Stimulated activated naive CD8-positive, alpha-beta T cell treated with anti-CD3 and anti-CD28 coated beads, Interleukin-15, Interleukin-2, amounts not matched to agents 100 U/mL and 50 U/mL, for 24 hours (primary cell): ENCODE measurements at regions not wholly inside any gene's neighbourhood (a gene's known extent, or its start where the extent isn't known, plus 50 kb on each side); places are given as distances from the start of the nearest gene placed in this dataset.
"Not testable (repeated sequence)": the region's sequence is repeated elsewhere in the genome, so short reads cannot be mapped to it uniquely, and the experiment has no call there.

Experiments
- ATAC-seq: fragments of 150-1000 bp; cut with Tn5 transposase; one replicate; pipeline ENCODE4 v1.10.0; 2021
- DNase-seq: peaks from one replicate; pipeline ENCODE4 v3.0.0; 2021

GRCh38 chr10:84571146-84571545 is 242.8 kb downstream of the CCSER2 start:
- DNase-seq, result no peak
- no peak for ATAC-seq

- DNase-seq, result no peak
Observed at GRCh38 chr10:84574102-84574501, 245.7 kb downstream of the CCSER2 start.

GRCh38 chr10:84581976-84582375 is 253.6 kb downstream of the CCSER2 start:
- no peak for ATAC-seq

More at GRCh38 chr10:84574102-84574501, 245.7 kb downstream of the CCSER2 start:
- no peak for ATAC-seq

GRCh38 chr10:84583501-84583900 is 255.1 kb downstream of the CCSER2 start:
- DNase-seq, result no peak
- ATAC-seq, result peak; percentile 11

More at GRCh38 chr10:84581976-84582375, 253.6 kb downstream of the CCSER2 start:
- no peak for DNase-seq

GRCh38 chr10:84587789-84588188 is 259.4 kb downstream of the CCSER2 start:
- ATAC-seq (no peak), DNase-seq (no peak)

- no peak for ATAC-seq
- DNase-seq, result no peak
Observed at GRCh38 chr10:84588426-84588825, 260.0 kb downstream of the CCSER2 start.

- no peak for ATAC-seq
- no peak for DNase-seq
Observed at GRCh38 chr10:84588971-84589370, 260.6 kb downstream of the CCSER2 start.

- no peak for ATAC-seq
- DNase-seq, result no peak
Observed at GRCh38 chr10:84589526-84590205, 261.3 kb downstream of the CCSER2 start.

GRCh38 chr10:84590327-84591193 is 262.2 kb downstream of the CCSER2 start:
- no peak for DNase-seq
- no peak for ATAC-seq

- DNase-seq, result no peak
Observed at GRCh38 chr10:84593506-84593905, 265.1 kb downstream of the CCSER2 start.

GRCh38 chr10:84596585-84596984 is 268.2 kb downstream of the CCSER2 start:
- no peak for DNase-seq
- ATAC-seq, result no peak

More at GRCh38 chr10:84593506-84593905, 265.1 kb downstream of the CCSER2 start:
- no peak for ATAC-seq

GRCh38 chr10:84599254-84599653 is 270.9 kb downstream of the CCSER2 start:
- DNase-seq (no peak), ATAC-seq (no peak)

- ATAC-seq (no peak), DNase-seq (no peak)
Observed at GRCh38 chr10:84600947-84601346, 272.6 kb downstream of the CCSER2 start.

GRCh38 chr10:84602543-84602942 is 274.2 kb downstream of the CCSER2 start:
- ATAC-seq, DNase-seq: not testable (repeated sequence)

- no peak for DNase-seq
- no peak for ATAC-seq
Observed at GRCh38 chr10:84603971-84604370, 275.6 kb downstream of the CCSER2 start.

- DNase-seq, result no peak
- no peak for ATAC-seq
Observed at GRCh38 chr10:84605802-84606201, 277.4 kb downstream of the CCSER2 start.

- ATAC-seq, result no peak
- no peak for DNase-seq
Observed at GRCh38 chr10:84606428-84606827, 278.0 kb downstream of the CCSER2 start.

- DNase-seq (no peak), ATAC-seq (no peak)
Observed at GRCh38 chr10:84607044-84607443, 278.7 kb downstream of the CCSER2 start.

GRCh38 chr10:84607523-84607922 is 279.1 kb downstream of the CCSER2 start:
- DNase-seq, result no peak

GRCh38 chr10:84608126-84608525 is 279.7 kb downstream of the CCSER2 start:
- DNase-seq, result no peak
- ATAC-seq, result peak; percentile 36

More at GRCh38 chr10:84607523-84607922, 279.1 kb downstream of the CCSER2 start:
- peak; percentile 19 for ATAC-seq

- DNase-seq (no peak), ATAC-seq (peak; percentile 36)
Observed at GRCh38 chr10:84613336-84614021, 285.1 kb downstream of the CCSER2 start.

- ATAC-seq (no peak), DNase-seq (no peak)
Observed at GRCh38 chr10:84626397-84627087, 298.2 kb downstream of the CCSER2 start.
